ENCODE measurements at regions not wholly inside any gene's neighbourhood (a gene's known extent, or its start where the extent isn't known, plus 50 kb on each side); places are given as distances from the start of the nearest gene placed in this dataset.
"Not testable (repeated sequence)": the region's sequence is repeated elsewhere in the genome, so short reads cannot be mapped to it uniquely, and the experiment has no call there.

- peak; percentile 61 for ATAC-seq
- DNase-seq; intact Hi-C loops (cut with DNase I, micrococcal nuclease): not testable (repeated sequence)
Measured at GRCh38 chr21:5697733-5698560, 4823.4 kb upstream of the TPTE start.

All from left colon (tissue), 2 donors.